Upper lobe of left lung (tissue), 4 donors: ENCODE measurements at regions not wholly inside any gene's neighbourhood (a gene's known extent, or its start where the extent isn't known, plus 50 kb on each side); places are given as distances from the start of the nearest gene placed in this dataset.

ENCODE experiments used
- EP300 ChIP-seq, 4 donors: sonication (generic); formaldehyde crosslinking; IDR thresholded peaks; one replicate each; pipeline ENCODE4 v1.5.1; 2017; ENCODE audit warnings: antibody characterized with exemption in 4 of 4, control low read depth in 2 of 4
- POLR2A ChIP-seq, 4 donors: fragments of 450-650 bp; IDR thresholded peaks; one replicate each; pipeline ENCODE4 v1.5.1; 2016 to 2017; ENCODE audit warnings: antibody characterized with exemption in 4 of 4, mild to moderate bottlenecking in 2 of 4
- TF ChIP-seq, protein P1 (sequence below), 6 experiments: fragments of 450-650 bp in 4 of 6; fragments of 200-600 bp in 2 of 6; sonication (generic) in 2 of 6; IDR thresholded peaks; one replicate each; pipeline ENCODE4 v1.5.1; 2016 to 2019; ENCODE audit warnings: antibody characterized with exemption in 6 of 6

DNA sequence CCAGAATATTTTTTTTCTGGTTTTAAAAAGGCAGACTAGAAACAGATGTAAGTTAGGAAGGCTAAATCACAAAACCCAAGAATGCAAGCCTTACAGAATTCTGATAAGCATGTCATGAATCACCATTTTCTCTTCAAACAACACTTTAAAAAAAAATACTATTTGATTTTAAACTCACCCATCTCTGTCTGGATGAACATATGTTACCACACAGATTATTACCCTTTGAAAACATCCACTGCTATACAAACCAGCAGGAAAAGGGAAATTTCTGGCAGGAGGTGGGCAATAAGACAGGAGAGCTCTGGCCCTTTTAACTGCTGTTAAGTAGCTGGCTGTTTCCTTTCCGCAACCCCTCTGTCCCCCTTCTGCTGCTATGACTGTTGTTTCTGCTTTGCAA is 317.7 kb upstream of the NOCT start:
- TF ChIP-seq, protein P1, sequence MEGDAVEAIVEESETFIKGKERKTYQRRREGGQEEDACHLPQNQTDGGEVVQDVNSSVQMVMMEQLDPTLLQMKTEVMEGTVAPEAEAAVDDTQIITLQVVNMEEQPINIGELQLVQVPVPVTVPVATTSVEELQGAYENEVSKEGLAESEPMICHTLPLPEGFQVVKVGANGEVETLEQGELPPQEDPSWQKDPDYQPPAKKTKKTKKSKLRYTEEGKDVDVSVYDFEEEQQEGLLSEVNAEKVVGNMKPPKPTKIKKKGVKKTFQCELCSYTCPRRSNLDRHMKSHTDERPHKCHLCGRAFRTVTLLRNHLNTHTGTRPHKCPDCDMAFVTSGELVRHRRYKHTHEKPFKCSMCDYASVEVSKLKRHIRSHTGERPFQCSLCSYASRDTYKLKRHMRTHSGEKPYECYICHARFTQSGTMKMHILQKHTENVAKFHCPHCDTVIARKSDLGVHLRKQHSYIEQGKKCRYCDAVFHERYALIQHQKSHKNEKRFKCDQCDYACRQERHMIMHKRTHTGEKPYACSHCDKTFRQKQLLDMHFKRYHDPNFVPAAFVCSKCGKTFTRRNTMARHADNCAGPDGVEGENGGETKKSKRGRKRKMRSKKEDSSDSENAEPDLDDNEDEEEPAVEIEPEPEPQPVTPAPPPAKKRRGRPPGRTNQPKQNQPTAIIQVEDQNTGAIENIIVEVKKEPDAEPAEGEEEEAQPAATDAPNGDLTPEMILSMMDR (IDR thresholded peaks at IDR 0.05) = no peak
- no peak for TF ChIP-seq POLR2A (IDR thresholded peaks at IDR 0.05)
- no peak for TF ChIP-seq EP300 (IDR thresholded peaks at IDR 0.05)
